ENCODE measurements at regions not wholly inside any gene's neighbourhood (a gene's known extent, or its start where the extent isn't known, plus 50 kb on each side); places are given as distances from the start of the nearest gene placed in this dataset.
A peak's percentile ranks its signal among the peaks of the same experiment; 100 is the strongest.
"Not testable (repeated sequence)": the region's sequence is repeated elsewhere in the genome, so short reads cannot be mapped to it uniquely, and the experiment has no call there.

DNA sequence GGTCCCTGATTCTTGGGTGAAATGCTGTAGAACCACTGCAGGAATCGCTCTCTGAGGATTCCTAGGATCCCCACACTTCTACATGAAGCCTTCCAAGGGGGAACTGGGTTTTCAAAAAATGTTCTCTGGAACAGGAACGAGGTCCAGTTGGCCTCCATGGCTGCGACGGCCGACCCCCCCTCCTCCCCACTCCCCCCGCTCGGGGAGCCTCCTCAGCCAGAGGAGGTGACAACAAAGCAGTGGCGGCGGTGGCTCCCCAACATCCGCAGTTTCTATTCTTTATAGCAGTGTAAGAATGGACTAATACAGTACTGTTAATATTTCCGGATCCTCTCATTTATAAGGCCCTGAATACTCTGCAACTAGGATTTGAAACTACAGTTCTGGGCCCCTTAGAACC lies 84.0 kb upstream of the PLAAT1 start:
- no CpG with 5 or more reads among the region's 11 CpGs for WGBS (ENCODE audit: extremely low coverage, insufficient coverage, low lambda C conversion rate)
- Histone ChIP-seq H3K56ac (ENCODE audit: low read length) (no peak overlapping the region), H4K5ac (ENCODE audit: low read length) (no peak overlapping the region), H3K27ac (ENCODE audit: low read depth, low read length) (no peak overlapping the region), H2BK120ac (ENCODE audit: low read depth, low read length) (no peak overlapping the region), H2BK15ac (replicated peaks; ENCODE audit: low read depth) (no peak overlapping the region), H3K23ac (ENCODE audit: low read length) (no peak overlapping the region), H3K4me1 (ENCODE audit: control insufficient read depth, low read depth, low read length) (no peaks in the 10 kb centered on the region), H3K79me1 (ENCODE audit: low read length) (no peaks in the 10 kb centered on the region), H4K8ac (ENCODE audit: low read depth, low read length) (no peak overlapping the region), H3K9ac (ENCODE audit: low read length) (no peak overlapping the region), H3K4ac (ENCODE audit: low read depth, low read length) (no peak overlapping the region), H3K18ac (ENCODE audit: low read length) (no peak overlapping the region), H2AK5ac (ENCODE audit: low read length) (no peak overlapping the region), H3K79me2 (ENCODE audit: control insufficient read depth, insufficient read depth, low read length) (no peaks in the 10 kb centered on the region), H3K27me3 (ENCODE audit: insufficient read depth, low read length, poor library complexity) (no peaks in the 10 kb centered on the region), H3K4me3 (ENCODE audit: low read length) (no peak overlapping the region), H3K4me2 (ENCODE audit: low read length) (no peak overlapping the region), H2BK5ac (ENCODE audit: low read length) (no peak overlapping the region), H3K36me3 (ENCODE audit: control insufficient read depth, insufficient read depth, low read length) (no peaks in the 10 kb centered on the region)
- no peak for DNase-seq

DNA sequence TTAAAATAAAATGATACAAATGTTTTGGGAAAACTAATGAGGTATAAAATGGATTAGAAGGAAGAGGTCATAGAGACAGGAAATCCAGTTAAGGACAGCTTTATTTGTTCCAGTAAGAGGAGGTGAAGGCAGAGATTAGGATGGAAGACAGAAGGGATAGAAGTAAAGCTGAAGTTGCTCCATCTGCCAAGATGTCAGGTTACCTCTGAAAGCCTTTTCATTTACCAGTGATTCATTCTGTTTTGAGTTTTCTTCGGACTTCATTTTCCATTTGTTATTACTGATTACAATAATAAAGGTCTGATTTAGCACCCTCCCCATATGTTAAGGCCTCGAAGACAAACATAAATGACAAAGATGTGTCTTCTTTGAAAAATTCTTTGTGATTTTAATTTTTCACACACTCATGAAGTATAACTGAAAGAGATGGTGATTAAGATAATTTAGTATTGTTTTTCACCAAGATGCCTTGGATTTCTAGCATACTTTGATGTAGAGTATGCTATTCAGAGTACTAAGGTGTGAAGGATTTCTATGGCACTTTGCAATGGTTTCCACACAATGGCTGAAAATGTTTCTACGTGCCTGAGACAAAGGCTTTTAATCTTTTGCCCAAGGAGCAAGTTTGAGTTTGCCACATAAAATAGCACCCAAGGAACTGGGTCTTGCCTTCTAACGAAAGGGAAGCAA lies 75.4 kb upstream of the PLAAT1 start:
- H3K18ac ChIP-seq (ENCODE audit: low read length), result no peak overlapping the region
- no peak overlapping the region for H3K9ac ChIP-seq (ENCODE audit: low read length)
- H3K56ac ChIP-seq (ENCODE audit: low read length), result no peak overlapping the region
- DNase-seq, result peak; percentile 16
- no peaks in the 10 kb centered on the region for H3K4me1 ChIP-seq (ENCODE audit: control insufficient read depth, low read depth, low read length)
- no peaks in the 10 kb centered on the region for H3K79me1 ChIP-seq (ENCODE audit: low read length)
- H4K5ac ChIP-seq (ENCODE audit: low read length), result no peak overlapping the region
- no peak overlapping the region for H3K4ac ChIP-seq (ENCODE audit: low read depth, low read length)
- H2BK5ac ChIP-seq (ENCODE audit: low read length), result no peak overlapping the region
- no peak overlapping the region for H3K4me3 ChIP-seq (ENCODE audit: low read length)
- H3K27me3 ChIP-seq (ENCODE audit: insufficient read depth, low read length, poor library complexity), result no peaks in the 10 kb centered on the region
- no peak overlapping the region for H2AK5ac ChIP-seq (ENCODE audit: low read length)
- no peak overlapping the region for H2BK15ac ChIP-seq (replicated peaks; ENCODE audit: low read depth)
- H2BK120ac ChIP-seq (ENCODE audit: low read depth, low read length), result no peak overlapping the region
- no peak overlapping the region for H3K27ac ChIP-seq (ENCODE audit: low read depth, low read length)
- no peak overlapping the region for H3K4me2 ChIP-seq (ENCODE audit: low read length)
- no peak overlapping the region for H3K23ac ChIP-seq (ENCODE audit: low read length)
- H3K36me3 ChIP-seq (ENCODE audit: control insufficient read depth, insufficient read depth, low read length), result no peaks in the 10 kb centered on the region
- H4K8ac ChIP-seq (ENCODE audit: low read depth, low read length), result no peak overlapping the region
- WGBS (ENCODE audit: extremely low coverage, insufficient coverage, low lambda C conversion rate), result no CpG with 5 or more reads among the region's 4 CpGs
- H3K79me2 ChIP-seq (ENCODE audit: control insufficient read depth, insufficient read depth, low read length), result no peaks in the 10 kb centered on the region

DNA sequence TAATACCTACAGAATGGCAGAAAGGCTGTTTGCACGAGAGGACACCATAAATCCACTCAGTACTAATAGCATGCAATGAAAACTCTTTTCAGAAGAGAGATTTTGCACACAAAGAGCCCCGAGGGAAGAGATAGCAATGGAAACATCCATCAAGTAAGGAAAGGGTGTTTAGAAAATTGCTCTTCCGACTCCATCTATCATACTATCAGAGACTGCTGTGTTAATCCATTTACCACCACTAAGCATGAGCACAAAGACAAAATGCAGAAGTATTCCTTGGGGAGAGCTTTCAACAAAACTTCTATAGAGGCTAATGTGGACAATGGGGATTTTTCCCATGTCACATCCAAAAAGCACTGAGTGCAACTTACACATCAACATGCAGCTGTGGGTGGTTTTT lies 72.1 kb upstream of the PLAAT1 start:
- no peaks in the 10 kb centered on the region for H3K79me2 ChIP-seq (ENCODE audit: control insufficient read depth, insufficient read depth, low read length)
- no peak overlapping the region for H2AK5ac ChIP-seq (ENCODE audit: low read length)
- no peak for DNase-seq
- H3K18ac ChIP-seq (ENCODE audit: low read length), result no peak overlapping the region
- no peak overlapping the region for H2BK5ac ChIP-seq (ENCODE audit: low read length)
- H2BK15ac ChIP-seq (replicated peaks; ENCODE audit: low read depth), result no peak overlapping the region
- H3K56ac ChIP-seq (ENCODE audit: low read length), result no peak overlapping the region
- H3K4me3 ChIP-seq (ENCODE audit: low read length), result no peak overlapping the region
- no peak overlapping the region for H4K8ac ChIP-seq (ENCODE audit: low read depth, low read length)
- no peak overlapping the region for H3K4ac ChIP-seq (ENCODE audit: low read depth, low read length)
- H4K5ac ChIP-seq (ENCODE audit: low read length), result no peak overlapping the region
- no peak overlapping the region for H2BK120ac ChIP-seq (ENCODE audit: low read depth, low read length)
- WGBS (ENCODE audit: extremely low coverage, insufficient coverage, low lambda C conversion rate), result no CpG with 5 or more reads among the region's 3 CpGs
- no peaks in the 10 kb centered on the region for H3K79me1 ChIP-seq (ENCODE audit: low read length)
- no peaks in the 10 kb centered on the region for H3K4me1 ChIP-seq (ENCODE audit: control insufficient read depth, low read depth, low read length)
- no peak overlapping the region for H3K9ac ChIP-seq (ENCODE audit: low read length)
- no peak overlapping the region for H3K23ac ChIP-seq (ENCODE audit: low read length)
- no peak overlapping the region for H3K4me2 ChIP-seq (ENCODE audit: low read length)
- H3K27me3 ChIP-seq (ENCODE audit: insufficient read depth, low read length, poor library complexity), result no peaks in the 10 kb centered on the region
- no peak overlapping the region for H3K27ac ChIP-seq (ENCODE audit: low read depth, low read length)
- H3K36me3 ChIP-seq (ENCODE audit: control insufficient read depth, insufficient read depth, low read length), result no peaks in the 10 kb centered on the region

DNA sequence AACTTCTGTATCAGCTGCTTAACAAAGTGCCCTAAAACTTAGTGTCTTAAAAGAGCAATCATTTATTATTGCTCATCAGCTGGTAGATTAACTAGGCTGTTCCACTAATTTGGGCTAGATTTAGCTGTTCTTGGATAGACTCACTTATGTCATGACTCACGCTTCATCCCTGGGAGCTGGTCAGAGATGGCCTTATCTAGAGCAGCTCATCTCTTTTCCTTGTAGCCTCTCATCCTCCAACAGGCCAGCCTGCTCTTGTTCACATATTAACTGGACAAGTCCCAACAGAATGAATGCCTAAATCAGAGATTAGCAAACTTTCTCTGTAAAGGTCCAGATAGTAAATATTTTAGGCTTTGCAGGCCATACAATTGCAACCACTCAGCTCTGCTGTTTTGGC lies 66.9 kb upstream of the PLAAT1 start:
- H3K9ac ChIP-seq (ENCODE audit: low read length), result no peak overlapping the region
- no peaks in the 10 kb centered on the region for H3K27me3 ChIP-seq (ENCODE audit: insufficient read depth, low read length, poor library complexity)
- no peak for DNase-seq

DNA sequence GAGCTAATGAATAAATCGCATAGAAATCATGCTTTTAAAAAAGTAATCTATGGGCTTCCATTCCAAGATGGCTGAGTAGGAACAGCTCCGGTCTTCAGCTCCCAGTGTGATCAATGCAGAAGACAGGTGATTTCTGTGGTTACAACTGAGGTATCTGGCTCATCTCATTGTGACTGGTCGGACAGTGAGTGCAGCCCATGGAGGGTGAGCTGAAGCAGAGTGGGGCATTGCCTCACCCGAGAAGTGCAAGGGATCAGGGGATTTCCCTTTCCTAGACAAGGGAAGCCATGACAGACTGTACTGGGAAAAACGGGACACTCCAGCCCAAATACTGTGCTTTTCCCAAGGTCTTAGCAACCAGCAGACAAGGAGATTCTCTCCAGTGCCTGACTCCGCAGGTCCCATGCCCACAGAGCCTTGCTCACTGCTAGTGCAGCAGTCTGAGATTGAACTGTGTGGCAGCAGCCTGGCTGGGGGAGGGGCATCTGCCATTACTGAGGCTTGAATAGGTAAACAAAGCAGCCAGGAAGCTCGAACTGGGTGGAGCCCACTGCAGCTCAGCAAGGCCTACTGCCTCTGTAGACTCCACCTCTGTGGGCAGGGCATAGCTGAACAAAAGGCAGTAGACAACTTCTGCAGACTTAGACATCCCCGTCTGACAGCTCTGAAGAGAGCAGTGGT lies 61.5 kb upstream of the PLAAT1 start:
- WGBS (ENCODE audit: extremely low coverage, insufficient coverage, low lambda C conversion rate), result no CpG with 5 or more reads among the region's 8 CpGs
- H3K4me2 ChIP-seq (ENCODE audit: low read length); H3K56ac ChIP-seq (ENCODE audit: low read length); H3K36me3 ChIP-seq (ENCODE audit: control insufficient read depth, insufficient read depth, low read length); H3K18ac ChIP-seq (ENCODE audit: low read length); H3K4me1 ChIP-seq (ENCODE audit: control insufficient read depth, low read depth, low read length); H4K5ac ChIP-seq (ENCODE audit: low read length); H3K27ac ChIP-seq (ENCODE audit: low read depth, low read length); H3K9ac ChIP-seq (ENCODE audit: low read length); H2BK5ac ChIP-seq (ENCODE audit: low read length); DNase-seq; H3K79me1 ChIP-seq (ENCODE audit: low read length); H3K79me2 ChIP-seq (ENCODE audit: control insufficient read depth, insufficient read depth, low read length); H2BK120ac ChIP-seq (ENCODE audit: low read depth, low read length); H4K8ac ChIP-seq (ENCODE audit: low read depth, low read length); H3K23ac ChIP-seq (ENCODE audit: low read length); H3K4me3 ChIP-seq (ENCODE audit: low read length); H3K27me3 ChIP-seq (ENCODE audit: insufficient read depth, low read length, poor library complexity); H3K4ac ChIP-seq (ENCODE audit: low read depth, low read length); H2AK5ac ChIP-seq (ENCODE audit: low read length); H2BK15ac ChIP-seq (replicated peaks; ENCODE audit: low read depth): not testable (repeated sequence)

More for the DNA sequence above, 66.9 kb upstream of the PLAAT1 start:
- no CpG with 5 or more reads among the region's 1 CpG for WGBS (ENCODE audit: extremely low coverage, insufficient coverage, low lambda C conversion rate)
- H3K79me1 ChIP-seq (ENCODE audit: low read length), result no peaks in the 10 kb centered on the region
- H2BK120ac ChIP-seq (ENCODE audit: low read depth, low read length), result no peak overlapping the region
- no peak overlapping the region for H3K18ac ChIP-seq (ENCODE audit: low read length)
- no peak overlapping the region for H3K4me3 ChIP-seq (ENCODE audit: low read length)
- H3K56ac ChIP-seq (ENCODE audit: low read length), result no peak overlapping the region
- H3K4me1 ChIP-seq (ENCODE audit: control insufficient read depth, low read depth, low read length), result no peaks in the 10 kb centered on the region
- H3K27ac ChIP-seq (ENCODE audit: low read depth, low read length), result no peak overlapping the region
- no peak overlapping the region for H2BK5ac ChIP-seq (ENCODE audit: low read length)
- no peaks in the 10 kb centered on the region for H3K79me2 ChIP-seq (ENCODE audit: control insufficient read depth, insufficient read depth, low read length)
- no peak overlapping the region for H2BK15ac ChIP-seq (replicated peaks; ENCODE audit: low read depth)
- H3K4me2 ChIP-seq (ENCODE audit: low read length), result no peak overlapping the region
- H2AK5ac ChIP-seq (ENCODE audit: low read length), result no peak overlapping the region
- no peak overlapping the region for H4K8ac ChIP-seq (ENCODE audit: low read depth, low read length)
- H3K36me3 ChIP-seq (ENCODE audit: control insufficient read depth, insufficient read depth, low read length), result no peaks in the 10 kb centered on the region
- no peak overlapping the region for H3K23ac ChIP-seq (ENCODE audit: low read length)
- H3K4ac ChIP-seq (ENCODE audit: low read depth, low read length), result no peak overlapping the region
- no peak overlapping the region for H4K5ac ChIP-seq (ENCODE audit: low read length)

All from mesendoderm (in vitro differentiated cells).